ENCODE measurements at regions not wholly inside any gene's neighbourhood (a gene's known extent, or its start where the extent isn't known, plus 50 kb on each side); places are given as distances from the start of the nearest gene placed in this dataset.

DNA sequence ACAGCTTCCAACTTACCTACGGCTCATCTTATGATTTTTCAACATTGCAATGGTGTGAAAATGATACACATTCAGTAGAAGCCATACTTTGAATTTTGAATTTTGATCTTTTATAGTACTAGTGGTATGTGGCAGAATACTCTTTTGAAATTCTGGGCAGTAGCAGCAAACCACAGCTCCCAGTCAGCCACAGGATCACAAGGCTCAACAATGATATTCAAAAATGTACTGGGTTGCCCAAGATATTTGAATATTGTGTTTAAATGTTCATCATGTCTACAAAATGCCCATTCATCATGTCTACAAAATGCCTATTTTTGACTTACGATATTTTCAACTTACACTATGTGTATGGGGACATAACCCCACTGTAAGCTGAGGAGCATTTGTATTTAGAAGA is 81.3 kb upstream of the PRR16 start:
- DNase-seq (ENCODE audit: low read depth in 3 of 3, low spot score in 2 of 3), result no peak

DNA sequence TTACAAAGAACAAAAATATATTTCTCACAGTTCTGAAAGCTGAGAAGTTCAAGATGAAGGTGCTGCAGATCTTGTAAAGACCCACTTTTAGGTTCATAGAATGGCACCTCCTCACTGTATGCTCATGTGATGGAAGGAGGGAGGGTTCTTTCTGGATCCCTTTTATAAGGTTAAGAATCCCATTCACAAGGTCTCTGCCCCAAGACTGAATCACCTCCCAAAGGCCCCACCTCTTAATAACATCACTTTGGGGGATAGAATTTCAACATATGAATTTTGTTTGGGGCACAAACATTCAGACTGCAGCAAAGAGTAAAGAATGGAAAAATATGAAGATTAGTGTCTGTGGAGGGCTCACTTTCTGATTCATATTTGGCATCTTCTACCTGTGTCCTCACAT is 77.1 kb upstream of the PRR16 start:
- DNase-seq (ENCODE audit: low read depth in 3 of 3, low spot score in 2 of 3), result no peak

DNA sequence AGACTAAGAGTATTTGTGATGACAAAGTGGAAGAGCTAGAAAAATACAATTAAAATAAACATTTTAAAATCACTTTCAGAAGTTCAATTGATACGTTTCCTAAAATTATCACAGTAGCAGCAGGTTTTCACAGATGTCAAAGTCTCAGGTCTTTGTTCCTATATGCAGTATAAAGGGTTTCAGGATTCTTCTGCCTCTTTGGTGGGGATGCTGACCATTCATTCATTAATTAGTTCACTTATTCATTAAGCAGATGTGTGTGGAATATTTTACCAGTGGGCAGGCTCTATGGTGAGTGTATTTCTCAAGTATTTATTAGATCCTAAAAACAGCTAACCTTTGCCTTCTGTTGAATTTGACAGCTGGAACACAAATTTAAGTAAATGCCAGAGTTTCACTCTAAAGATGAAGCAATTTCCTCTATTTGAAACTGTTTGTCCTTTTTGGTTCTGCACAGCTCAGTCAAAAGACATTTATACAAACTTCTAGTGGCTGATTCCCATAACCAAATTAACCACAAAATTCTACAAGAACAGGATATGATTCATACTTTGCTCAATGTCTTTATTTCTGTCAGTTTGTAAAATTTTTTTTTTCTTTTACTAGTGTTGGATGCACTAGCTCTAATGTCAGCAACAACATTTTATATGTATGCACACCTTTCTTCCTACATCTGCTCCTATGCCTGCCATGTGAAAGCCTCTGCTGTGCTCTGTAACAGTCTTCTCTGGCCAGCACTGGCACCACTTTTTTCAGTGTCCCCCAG is 75.9 kb upstream of the PRR16 start:
- no peak for DNase-seq (ENCODE audit: low read depth in 3 of 3, low spot score in 2 of 3)

DNA sequence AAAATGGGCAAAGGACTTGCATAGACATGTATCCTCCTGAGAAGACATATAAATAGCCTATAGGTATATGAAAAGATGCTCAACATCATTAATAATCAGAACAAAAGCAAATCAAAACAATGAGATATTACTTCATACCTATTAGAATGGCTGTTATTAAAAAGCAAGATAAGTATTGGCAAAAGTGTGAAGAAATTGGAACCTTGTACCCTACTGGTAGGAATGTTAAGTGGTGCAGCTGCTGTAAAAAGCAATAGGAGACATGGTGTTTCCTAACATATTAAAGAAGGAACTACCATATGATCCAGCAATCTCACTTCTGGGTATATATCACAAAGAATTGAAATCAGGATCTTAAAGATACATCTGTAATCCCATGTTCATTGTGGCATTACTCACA is 69.8 kb upstream of the PRR16 start:
- DNase-seq (ENCODE audit: low read depth in 3 of 3, low spot score in 2 of 3), result no peak

DNA sequence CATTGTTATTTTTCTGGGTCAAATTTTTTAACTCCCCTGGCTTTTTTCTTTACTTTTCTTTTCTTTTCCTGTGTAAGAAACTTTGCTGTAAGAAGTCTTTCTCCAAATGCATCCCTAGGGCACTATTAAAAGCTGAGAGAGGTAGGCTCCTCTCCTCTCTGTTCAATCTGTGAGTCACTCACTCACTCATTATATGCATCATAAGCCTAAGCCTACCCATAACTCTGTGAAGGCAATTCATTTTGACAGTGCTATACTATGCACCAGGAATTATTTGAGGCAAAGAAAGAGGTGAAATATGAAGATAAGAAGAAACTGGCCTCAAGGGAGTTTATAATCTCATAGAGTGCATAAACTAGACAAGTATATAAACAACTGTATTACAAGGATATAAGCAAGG is 67.9 kb upstream of the PRR16 start:
- no peak for DNase-seq (ENCODE audit: low read depth in 3 of 3, low spot score in 2 of 3)

DNA sequence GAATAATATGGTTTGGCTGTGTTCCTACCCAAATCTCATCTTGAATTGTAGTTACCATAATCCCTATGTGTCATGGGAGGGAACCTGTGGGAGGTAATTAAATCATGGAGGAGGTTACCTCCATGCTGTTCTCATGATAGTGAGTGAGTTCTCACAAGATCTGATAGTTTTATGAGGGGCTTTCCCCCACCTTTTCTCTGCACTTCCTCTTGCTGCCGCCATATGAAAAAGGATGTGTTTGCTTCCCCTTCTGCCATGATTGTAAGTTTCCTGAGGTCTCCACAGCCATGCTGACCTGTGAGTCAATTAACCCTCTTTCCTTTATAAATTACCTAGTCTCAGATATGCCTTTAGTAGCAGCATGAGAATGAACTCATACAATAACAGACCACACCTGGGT is 63.7 kb upstream of the PRR16 start:
- no peak for DNase-seq (ENCODE audit: low read depth in 3 of 3, low spot score in 2 of 3)

DNA sequence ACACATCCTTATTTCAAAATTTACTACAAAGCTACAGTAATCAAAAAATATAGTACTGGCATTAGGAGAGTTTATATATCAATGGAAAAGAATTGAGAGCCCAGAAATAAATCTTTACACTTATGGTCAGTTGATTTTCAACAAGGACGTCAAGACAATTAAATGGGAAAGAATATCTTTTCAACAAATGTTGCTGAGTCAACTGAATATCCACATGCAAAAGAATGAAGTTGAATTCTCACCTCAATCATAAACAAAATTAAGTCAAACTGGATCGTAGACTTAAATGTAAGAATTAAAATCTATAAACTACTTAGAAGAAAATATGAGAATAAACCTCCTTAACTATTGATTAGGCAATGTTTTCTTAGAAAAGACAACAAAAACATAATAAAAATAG is 61.5 kb upstream of the PRR16 start:
- no peak for DNase-seq (ENCODE audit: low read depth in 3 of 3, low spot score in 2 of 3)

DNA sequence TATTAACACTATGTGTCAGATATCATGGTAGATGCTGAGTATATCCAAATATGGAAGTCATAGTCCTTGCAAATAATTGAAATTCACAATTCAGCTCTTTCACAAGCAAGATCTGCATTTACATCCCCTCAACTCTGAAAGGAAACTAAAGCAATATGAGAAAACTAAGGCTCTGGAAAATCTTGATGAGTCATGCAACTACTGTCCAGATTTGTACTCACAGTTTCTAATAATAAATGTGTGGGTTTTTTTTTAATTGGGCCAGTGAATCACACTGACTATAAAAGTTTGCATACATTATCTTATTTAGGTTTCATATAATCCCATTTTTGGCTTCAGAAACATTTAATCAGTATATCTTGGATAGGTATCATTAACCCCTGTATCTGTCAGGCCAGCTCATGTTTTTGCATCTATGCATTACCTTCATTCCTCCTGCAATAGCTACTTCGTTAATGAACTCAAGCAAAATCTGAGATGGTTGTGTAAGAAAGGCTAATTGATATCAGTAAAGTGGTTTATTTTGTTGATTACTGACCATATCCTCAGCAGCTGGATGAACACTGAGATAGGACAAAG is 58.7 kb upstream of the PRR16 start:
- DNase-seq (ENCODE audit: low read depth in 3 of 3, low spot score in 2 of 3), result no peak

DNA sequence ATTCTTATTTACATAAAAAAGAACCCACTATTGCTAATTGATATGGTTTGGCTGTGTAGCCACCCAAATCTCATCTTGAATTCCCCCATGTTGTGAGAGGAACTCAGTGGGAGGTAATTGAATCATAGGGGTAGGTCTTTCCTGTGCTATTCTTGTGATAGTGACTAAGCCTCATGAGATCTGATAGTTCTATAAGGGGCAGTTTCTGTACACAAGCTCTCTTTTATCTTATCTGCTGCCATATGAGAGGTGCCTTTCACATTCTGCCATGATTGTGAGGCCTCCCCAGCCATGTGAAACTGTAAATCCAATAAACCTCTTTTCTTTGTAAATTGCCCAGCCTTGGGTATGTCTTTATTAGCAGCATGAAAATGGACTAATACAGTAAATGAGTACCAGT is 58.2 kb upstream of the PRR16 start:
- no peak for DNase-seq (ENCODE audit: low read depth in 3 of 3, low spot score in 2 of 3)

DNA sequence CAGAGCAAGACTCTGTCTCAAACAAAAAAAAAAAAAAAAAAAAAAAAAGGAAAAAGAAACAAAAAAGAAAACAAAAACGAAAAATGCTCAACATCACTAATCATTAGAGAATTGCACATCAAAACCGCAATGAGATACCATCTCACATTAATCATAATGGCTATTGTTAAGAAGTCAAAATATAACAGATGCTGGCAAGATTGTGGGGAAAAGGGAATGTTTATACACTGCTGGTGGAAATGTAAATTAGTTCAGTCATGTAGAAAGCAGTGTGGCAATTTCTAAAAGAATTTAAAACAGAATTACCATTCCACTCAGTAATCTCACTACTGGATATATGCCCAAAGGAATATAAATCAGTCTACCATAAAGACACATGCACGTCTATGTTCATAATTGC is 50.4 kb upstream of the PRR16 start:
- DNase-seq (ENCODE audit: low read depth in 3 of 3, low spot score in 2 of 3), result no peak

Data from right renal cortex interstitium (tissue), 3 donors.